HG03378 (cell line): ENCODE measurements at regions not wholly inside any gene's neighbourhood (a gene's known extent, or its start where the extent isn't known, plus 50 kb on each side); places are given as distances from the start of the nearest gene placed in this dataset.

ENCODE experiments used
- ATAC-seq: cut with Tn5 transposase; IDR thresholded peaks from one replicate; pipeline ENCODE4 v1.9.1; 2021; ENCODE audit warnings: mild to moderate bottlenecking, moderate library complexity; ENCODE audit not compliant: unreplicated experiment

GRCh38 chr16:86104537-86105048, 205.6 kb downstream of the IRF8 start:
- ATAC-seq: no peak

- ATAC-seq: no peak
Measured at GRCh38 chr16:86107215-86107825, 208.4 kb downstream of the IRF8 start.

- no peak for ATAC-seq
Measured at GRCh38 chr16:86108062-86108461, 209.1 kb downstream of the IRF8 start.

GRCh38 chr16:86110134-86110533, 211.2 kb downstream of the IRF8 start:
- ATAC-seq: no peak

- no peak for ATAC-seq
Measured at GRCh38 chr16:86110726-86111125, 211.8 kb downstream of the IRF8 start.

GRCh38 chr16:86112178-86112577, 213.2 kb downstream of the IRF8 start:
- no peak for ATAC-seq

GRCh38 chr16:86117235-86117634, 218.3 kb downstream of the IRF8 start:
- ATAC-seq: no peak

GRCh38 chr16:86117756-86118155, 218.8 kb downstream of the IRF8 start:
- ATAC-seq: no peak

GRCh38 chr16:86118467-86119307, 219.7 kb downstream of the IRF8 start:
- ATAC-seq: no peak

GRCh38 chr16:86120201-86121192, 221.5 kb downstream of the IRF8 start:
- ATAC-seq: no peak

- ATAC-seq: no peak
Measured at GRCh38 chr16:86121374-86122010, 222.5 kb downstream of the IRF8 start.

GRCh38 chr16:86122681-86123342, 223.8 kb downstream of the IRF8 start:
- ATAC-seq: no peak

GRCh38 chr16:86124321-86124720, 225.4 kb downstream of the IRF8 start:
- ATAC-seq: no peak

- no peak for ATAC-seq
Measured at GRCh38 chr16:86126891-86127290, 227.9 kb downstream of the IRF8 start.

GRCh38 chr16:86127366-86127765, 228.4 kb downstream of the IRF8 start:
- no peak for ATAC-seq

GRCh38 chr16:86128246-86128645, 229.3 kb downstream of the IRF8 start:
- ATAC-seq: no peak

GRCh38 chr16:86129541-86129940, 230.6 kb downstream of the IRF8 start:
- ATAC-seq: no peak

- ATAC-seq: no peak
Measured at GRCh38 chr16:86133377-86133776, 234.4 kb downstream of the IRF8 start.

GRCh38 chr16:86133847-86134375, 234.9 kb downstream of the IRF8 start:
- ATAC-seq: no peak
